GM19324 (cell line): ENCODE measurements at regions not wholly inside any gene's neighbourhood (a gene's known extent, or its start where the extent isn't known, plus 50 kb on each side); places are given as distances from the start of the nearest gene placed in this dataset.
"Not testable (repeated sequence)": the region's sequence is repeated elsewhere in the genome, so short reads cannot be mapped to it uniquely, and the experiment has no call there.

Experiments
- ATAC-seq: cut with Tn5 transposase; IDR thresholded peaks from one replicate; pipeline ENCODE4 v1.9.1; 2021; ENCODE audit warnings: mild to moderate bottlenecking, moderate library complexity; ENCODE audit not compliant: unreplicated experiment, low FRiP score

DNA sequence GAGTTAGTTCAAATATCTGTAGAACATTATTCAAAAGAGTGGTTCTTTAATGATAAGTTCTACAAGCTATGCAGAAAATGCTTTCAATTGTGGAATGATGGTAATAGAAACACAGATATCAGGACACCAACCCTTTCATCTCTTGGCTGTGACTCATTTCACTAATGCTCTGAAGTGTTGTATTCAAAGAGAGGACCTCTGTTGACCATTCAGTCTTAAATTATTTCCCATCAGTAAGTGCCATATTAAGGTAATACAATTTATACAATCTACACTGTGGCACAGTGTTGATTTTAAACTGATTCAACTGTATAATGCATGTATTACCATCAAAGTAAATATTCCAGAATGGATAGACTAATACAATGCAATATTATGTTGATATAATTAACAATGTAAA, 289.0 kb upstream of the ADGRL3 start:
- ATAC-seq: no peak

DNA sequence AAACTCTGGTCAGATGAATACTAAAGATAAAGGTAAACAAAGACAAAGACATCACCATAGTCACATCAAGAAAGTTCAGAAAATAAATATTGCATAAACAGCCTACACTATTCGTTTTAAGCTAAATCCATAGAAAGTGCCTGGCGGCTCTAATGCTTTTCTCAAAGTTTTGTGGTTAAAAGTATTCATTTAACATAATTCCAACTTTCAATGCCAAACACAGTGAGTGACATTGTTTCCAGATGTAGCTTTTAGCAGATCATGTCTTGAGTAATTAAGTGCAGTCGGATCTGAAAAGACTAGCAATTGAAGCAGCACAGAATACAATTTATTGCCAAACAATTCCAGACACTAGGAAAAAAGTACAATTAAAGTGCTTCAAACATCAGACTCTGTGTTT, 287.1 kb upstream of the ADGRL3 start:
- no peak for ATAC-seq

- ATAC-seq: no peak
These were observed 286.5 kb upstream of the ADGRL3 start for GRCh38 chr4:60913671-60914070.

DNA sequence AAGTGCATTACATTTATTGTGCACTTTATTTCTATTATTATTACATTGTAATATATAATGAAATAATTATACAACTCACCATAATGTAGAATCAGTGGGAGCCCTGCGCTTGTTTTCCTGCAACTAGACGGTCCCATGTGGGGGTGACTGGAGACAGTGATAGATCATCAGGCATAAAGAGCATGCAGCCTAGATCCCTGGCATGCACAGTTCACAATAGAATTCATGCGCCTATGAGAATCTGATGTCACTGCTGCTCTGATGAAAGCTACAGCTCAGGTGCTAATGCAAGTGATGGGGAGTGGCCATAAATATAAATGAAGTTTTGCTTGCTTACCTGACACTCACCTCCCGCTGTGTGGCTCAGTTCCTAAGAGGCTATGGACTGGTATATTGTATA, 278.4 kb upstream of the ADGRL3 start:
- ATAC-seq: not testable (repeated sequence)

DNA sequence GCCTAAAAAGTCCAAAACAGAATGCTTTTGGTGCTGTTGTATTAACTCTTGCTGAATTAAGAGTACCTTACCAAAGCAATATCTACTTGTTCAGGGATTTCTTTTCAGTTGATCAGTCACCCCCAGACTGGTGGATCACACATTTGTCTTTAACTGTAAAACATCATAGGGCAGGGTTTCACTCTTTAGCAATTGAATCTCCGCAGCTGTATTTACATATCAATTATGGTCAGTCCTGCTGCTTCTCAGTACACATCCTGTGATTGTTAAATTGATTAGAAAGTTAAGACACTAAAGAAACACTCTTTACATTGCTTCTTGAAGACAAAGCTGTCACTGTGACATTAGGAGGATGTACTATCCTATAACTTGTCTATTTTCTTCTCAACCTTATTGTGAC, 277.1 kb upstream of the ADGRL3 start:
- ATAC-seq: no peak

GRCh38 chr4:60926624-60927023, 273.5 kb upstream of the ADGRL3 start:
- ATAC-seq: no peak

DNA sequence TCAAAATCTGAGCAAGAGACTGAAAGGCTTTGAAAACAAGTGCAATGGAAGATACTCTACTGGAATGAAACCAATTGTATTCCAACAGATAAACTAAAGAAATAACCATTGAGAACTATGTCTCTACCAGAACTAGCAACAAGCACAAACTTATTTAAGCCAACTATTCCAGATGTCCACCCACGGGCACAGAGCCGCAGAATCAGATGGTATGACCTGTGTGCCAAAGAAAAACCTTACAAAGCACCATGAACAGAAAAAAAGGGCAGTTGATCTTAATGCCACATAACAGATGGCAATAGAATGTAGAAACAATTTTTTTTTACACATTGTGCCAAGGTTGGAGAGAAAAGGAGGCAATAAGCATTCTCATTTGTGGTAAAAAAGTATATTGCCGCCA, 269.3 kb upstream of the ADGRL3 start:
- no peak for ATAC-seq

DNA sequence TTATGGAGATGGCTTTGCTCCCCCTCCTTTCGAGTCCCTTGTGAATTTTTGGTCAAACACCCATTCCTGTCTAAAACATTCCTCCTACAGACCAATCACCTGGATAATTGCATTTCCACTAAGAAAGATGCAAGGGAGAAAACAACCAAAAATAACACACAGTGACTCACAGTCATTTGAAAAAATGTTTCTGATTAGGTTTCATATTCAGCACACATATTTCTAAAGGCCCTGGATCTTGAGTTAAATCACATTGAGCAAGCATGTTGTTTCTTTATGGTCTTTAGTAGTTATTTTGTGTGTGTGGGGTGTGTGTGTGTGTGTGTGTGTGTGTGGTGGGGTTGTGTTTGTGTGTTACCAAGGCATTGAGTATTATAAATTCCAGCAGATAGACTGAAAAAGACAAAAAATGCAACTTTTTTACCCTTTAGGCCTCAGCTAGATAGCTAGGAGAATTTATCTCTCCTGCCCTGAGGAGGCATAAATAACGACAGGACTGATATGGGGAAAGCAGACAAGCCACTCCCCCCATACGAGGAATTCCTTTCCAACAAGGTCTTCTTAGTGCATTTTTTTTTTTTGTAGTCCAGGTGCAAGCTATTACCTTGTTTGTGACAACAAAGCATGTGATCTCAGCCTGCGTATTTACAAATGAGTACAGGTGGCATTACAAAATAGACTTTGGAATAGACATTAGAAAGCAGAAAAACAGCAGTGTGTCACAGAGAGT, 265.4 kb upstream of the ADGRL3 start:
- ATAC-seq: no peak

DNA sequence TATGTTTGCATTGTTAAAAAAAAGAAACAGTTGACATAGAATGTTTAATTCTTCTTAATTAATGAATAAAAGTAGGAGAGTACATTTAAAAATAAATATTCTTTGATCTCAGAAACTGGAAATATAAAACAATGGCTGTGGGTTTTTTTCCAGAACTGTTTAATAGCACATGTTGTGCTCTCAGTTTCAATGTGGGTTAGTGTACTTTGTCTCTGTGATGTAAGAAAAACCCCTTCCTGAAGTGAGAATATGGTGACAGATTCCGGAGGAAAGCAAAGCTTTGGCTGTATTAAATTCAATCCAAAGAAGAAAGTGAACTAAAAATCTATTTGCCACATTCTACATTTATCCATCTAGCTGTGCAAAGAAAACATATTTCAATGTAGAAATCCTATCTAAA, 261.9 kb upstream of the ADGRL3 start:
- no peak for ATAC-seq

DNA sequence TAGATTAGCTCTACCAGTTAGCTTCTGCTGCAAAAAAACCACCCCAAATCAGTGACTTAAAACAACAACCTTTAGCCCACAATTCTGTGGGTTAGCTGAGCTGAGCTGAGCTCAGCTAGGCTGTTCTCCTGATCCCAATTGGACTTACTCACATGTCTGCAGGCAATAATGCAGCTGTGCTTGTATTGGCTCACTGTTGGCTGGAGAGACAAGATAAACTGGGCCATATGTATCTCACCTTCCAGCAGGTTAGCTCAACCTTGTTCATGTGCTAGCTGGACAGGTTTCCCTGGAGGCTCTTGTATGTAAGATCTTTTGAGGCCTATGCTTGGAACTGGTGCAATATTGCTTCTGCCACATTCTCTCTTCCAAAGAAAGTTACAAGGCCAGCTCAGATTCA, 261.5 kb upstream of the ADGRL3 start:
- no peak for ATAC-seq

GRCh38 chr4:60944060-60944459, 256.1 kb upstream of the ADGRL3 start:
- ATAC-seq: no peak

DNA sequence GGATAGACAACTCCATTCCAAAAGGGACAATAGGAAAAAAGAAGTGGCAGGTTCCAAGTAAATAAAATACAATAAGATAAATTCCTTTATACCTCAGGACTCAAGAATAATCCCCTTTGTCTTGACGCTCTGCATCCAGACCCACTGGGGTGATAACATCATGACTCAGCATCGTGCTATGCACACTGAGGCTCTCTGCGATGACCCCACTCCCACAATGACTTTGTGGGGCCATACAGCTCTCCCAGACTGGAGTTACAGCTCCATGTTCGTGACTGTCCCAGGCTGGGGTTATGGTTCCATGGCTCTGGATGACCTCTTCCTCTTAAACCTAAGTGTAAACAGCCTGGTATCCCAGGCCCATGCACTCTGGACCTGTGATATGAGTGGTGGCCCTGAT, 254.5 kb upstream of the ADGRL3 start:
- ATAC-seq: no peak

- ATAC-seq: no peak
These were observed 252.1 kb upstream of the ADGRL3 start for GRCh38 chr4:60948008-60948407.

DNA sequence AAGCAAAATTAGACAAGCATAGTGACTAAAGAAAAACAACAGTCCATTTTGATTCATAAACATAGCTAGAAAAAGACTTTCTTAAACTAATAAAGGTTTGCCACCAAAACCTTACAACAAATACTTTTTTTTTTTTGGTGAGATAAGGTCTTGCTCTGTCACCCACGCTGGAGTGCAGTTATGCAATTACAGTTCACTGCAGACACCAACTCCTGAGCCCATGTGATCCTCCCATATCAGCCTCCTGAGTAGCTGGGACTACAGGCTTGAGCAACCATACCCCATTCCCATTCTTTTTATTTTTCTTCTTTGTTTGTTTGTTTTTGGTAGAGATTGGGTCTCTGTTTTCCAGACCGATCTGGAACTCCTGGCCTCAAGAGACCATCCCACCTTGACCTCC, 247.2 kb upstream of the ADGRL3 start:
- ATAC-seq: no peak

DNA sequence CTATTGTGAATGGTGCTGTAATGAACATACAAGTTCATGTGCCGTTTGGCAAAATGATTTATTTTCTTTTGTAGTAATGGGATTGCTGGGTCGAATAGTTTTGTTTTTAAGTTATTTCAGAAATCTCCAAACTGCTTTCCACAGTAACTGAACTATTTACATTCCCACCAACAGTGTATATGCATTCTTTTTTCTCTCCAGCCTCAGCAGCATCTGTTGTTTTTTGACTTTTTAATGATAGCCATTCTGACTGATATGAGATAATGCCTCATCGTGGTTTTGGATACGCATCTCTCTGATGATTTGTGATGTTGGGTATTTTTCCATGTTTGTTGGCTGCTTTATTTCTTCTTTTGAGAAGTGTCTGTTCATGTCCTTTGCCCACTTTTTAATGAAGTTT, 246.3 kb upstream of the ADGRL3 start:
- ATAC-seq: no peak

GRCh38 chr4:60962286-60962685, 237.8 kb upstream of the ADGRL3 start:
- no peak for ATAC-seq

DNA sequence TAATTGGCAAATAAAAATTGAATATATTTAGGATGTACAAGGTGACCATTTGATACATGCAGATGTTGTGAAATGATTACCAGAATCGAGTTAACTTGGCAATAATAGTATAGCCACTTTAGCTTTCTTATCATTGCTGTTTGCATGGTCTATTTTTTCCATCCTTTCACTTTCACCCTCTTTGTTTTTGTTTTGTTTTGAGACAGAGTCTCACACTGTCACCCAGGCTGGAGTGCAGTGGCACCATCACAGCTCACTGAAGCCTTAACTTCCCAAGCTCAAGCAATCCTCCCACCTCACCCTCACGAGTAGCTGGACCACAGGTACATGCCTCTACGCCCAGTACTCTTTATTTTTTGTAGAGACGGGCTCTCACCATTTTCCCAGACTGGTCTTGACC, 218.6 kb upstream of the ADGRL3 start:
- no peak for ATAC-seq

DNA sequence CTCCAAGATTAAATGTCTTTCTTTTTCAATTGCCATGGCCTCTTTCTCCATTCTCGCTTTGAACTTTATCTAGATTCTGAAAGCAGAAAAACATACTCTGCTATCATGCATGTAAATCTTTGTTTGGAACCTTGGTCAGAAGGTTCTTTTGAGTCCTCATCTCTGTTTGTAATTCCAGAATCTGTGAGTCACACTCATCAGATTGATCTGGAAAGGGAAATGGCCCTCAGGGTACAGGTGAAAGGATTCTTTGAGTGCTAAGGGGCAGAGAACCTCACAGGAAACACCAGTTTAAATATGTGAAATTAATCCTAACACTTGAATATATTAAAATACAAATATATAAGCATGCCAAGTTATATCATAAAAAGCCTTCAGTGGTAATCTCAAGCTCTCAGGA, 211.0 kb upstream of the ADGRL3 start:
- no peak for ATAC-seq

- ATAC-seq: no peak
These were observed 208.1 kb upstream of the ADGRL3 start for GRCh38 chr4:60992037-60992436.

DNA sequence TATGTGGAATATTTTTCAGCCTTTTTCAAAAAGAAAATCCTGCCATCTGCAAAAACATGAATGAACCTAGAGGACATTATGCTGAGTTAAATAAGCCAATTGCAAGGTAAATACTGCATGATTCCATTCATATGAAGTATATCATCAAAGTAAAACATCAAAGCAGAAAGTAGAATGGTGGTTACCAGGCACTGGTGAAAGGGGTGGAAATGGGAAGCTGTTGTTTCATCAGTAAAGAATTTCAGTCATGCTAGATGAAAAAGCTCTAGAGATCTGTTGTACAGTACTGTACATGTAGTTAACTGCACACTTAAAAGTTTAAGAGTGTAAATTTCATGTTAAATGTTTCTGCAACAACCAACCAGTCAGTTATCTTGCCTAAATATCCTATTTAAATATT, 196.8 kb upstream of the ADGRL3 start:
- no peak for ATAC-seq

DNA sequence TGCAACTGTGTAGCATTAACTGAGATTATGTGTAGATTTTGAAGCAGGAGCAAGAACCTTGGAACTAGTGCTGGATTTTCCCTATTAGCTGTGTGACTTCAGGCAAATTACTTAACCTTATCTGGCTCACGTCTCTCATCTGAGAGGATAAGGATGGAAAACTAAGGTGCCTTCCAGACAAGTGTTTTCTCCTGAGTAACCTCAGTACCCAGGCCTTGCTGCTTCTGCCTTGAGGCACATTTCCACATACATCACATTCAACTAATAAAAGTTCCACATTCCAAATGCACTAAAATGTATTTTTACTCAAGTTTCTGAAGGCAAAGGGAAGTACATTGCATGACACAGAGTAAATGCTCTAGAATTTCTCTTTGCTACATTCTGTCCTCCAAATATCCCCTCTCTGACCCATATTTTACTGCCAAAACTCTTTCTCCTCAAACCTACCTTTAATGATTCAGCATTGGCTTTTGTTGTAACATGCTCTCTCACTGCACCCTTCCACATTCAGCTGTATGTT, 195.4 kb upstream of the ADGRL3 start:
- ATAC-seq: no peak

GRCh38 chr4:61011051-61011450, 189.1 kb upstream of the ADGRL3 start:
- no peak for ATAC-seq

DNA sequence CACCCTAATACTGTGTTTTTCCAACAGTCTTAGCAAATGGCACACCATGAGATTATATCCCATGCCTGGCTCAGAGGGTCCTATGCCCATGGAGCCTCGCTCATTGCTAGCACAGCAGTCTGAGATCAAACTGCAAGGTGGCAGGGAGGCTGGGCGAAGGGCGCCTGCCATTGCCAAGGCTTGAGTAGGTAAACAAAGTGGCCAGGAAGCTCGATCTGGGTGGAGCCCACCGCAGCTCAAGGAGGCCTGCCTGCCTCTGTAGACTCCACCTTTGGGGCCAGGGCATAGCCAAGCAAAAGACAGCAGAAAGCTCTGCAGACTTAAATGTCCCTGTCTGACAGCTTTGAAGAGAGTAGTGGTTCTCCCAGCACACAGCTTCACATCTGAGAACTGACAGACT, 188.2 kb upstream of the ADGRL3 start:
- ATAC-seq: not testable (repeated sequence)
